ENCODE measurements at regions not wholly inside any gene's neighbourhood (a gene's known extent, or its start where the extent isn't known, plus 50 kb on each side); places are given as distances from the start of the nearest gene placed in this dataset.
"Not testable (repeated sequence)": the region's sequence is repeated elsewhere in the genome, so short reads cannot be mapped to it uniquely, and the experiment has no call there.

DNA sequence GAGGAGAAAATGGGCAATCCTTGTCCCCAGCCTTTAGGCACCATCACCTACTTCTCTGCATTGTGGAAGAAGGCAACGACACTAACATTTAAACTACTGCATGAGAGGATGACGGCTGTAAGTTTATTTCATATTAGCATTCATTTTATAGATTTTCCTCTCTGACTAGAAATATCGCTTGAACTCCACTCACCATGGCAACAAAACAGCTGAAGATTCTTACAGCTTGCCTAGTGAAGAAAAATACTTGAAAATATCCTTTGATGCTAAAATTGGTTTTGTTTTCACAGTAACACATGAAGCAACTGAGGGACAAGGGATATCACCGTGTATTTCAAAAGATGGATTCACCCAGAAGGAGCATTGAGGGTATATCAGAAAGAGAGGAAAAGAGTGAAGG, 284.3 kb downstream of the LIG4 start:
- no peak overlapping the region for H3K4me3 Mint-ChIP-seq
- intact Hi-C loops (cut with DNase I, micrococcal nuclease), result no loop called here

DNA sequence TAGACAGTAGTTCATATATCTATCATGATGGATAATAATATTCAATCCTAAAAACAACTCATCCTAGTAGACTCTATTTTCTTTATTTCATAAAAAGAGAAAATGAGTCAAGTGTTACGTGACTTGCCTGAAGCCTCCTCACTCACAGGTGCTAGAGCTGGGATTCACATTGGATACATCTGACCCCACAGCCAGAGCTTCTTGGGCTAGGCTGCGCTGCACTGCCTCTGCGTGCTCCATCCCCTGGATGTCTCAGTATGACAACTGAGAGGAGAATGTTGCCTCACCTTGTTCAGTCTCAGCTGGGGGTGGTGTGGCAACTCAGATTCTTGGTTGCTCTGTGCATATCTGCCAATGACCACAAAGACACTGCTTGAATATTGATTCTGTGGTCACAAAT, 286.6 kb downstream of the LIG4 start:
- DNase-seq (no peak), ATAC-seq (ENCODE audit: poor library complexity) (no peak)
- TF ChIP-seq, protein P1, sequence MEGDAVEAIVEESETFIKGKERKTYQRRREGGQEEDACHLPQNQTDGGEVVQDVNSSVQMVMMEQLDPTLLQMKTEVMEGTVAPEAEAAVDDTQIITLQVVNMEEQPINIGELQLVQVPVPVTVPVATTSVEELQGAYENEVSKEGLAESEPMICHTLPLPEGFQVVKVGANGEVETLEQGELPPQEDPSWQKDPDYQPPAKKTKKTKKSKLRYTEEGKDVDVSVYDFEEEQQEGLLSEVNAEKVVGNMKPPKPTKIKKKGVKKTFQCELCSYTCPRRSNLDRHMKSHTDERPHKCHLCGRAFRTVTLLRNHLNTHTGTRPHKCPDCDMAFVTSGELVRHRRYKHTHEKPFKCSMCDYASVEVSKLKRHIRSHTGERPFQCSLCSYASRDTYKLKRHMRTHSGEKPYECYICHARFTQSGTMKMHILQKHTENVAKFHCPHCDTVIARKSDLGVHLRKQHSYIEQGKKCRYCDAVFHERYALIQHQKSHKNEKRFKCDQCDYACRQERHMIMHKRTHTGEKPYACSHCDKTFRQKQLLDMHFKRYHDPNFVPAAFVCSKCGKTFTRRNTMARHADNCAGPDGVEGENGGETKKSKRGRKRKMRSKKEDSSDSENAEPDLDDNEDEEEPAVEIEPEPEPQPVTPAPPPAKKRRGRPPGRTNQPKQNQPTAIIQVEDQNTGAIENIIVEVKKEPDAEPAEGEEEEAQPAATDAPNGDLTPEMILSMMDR (IDR thresholded peaks at IDR 0.05), result no peak
- Mint-ChIP-seq H3K27ac (no peak overlapping the region), H3K36me3 (ENCODE audit: low read depth) (no peaks in the 10 kb centered on the region), H3K4me1 (ENCODE audit: low read depth) (no peaks in the 10 kb centered on the region), H3K27me3 (no peaks in the 10 kb centered on the region), H3K4me3 (no peak overlapping the region), H3K9me3 (peaks cover 4% of the 10 kb centered on the region)
- H3K27ac ChIP-seq (ENCODE audit: low read depth in 1 of 2, low read length in 2 of 2), result no peak overlapping the region
- H3K36me3 ChIP-seq (ENCODE audit: insufficient read depth, low read length), result no peaks in the 10 kb centered on the region
- POLR2A ChIA-PET, result no interaction called here
- CTCF ChIA-PET, result no interaction called here
- intact Hi-C loops (cut with DNase I, micrococcal nuclease), result no loop called here
- no peak overlapping the region for H3K4me3 ChIP-seq (ENCODE audit: low read length)
- peaks cover 0 to 3% of the 10 kb centered on the region in 2 experiments for H3K9me3 ChIP-seq (ENCODE audit: control insufficient read depth in 1 of 2, insufficient read depth in 1 of 2, low read length in 2 of 2)
- H3K27me3 ChIP-seq (ENCODE audit: control insufficient read depth in 1 of 2, insufficient read depth in 2 of 2, low read length in 2 of 2), result no peaks in the 10 kb centered on the region
- H3K4me1 ChIP-seq (ENCODE audit: insufficient read depth, low read length), result no peaks in the 10 kb centered on the region

More for the DNA sequence above, 284.3 kb downstream of the LIG4 start:
- peaks cover 0 to 3% of the 10 kb centered on the region in 2 experiments for H3K9me3 ChIP-seq (ENCODE audit: control insufficient read depth in 1 of 2, insufficient read depth in 1 of 2, low read length in 2 of 2)
- no peak for ATAC-seq (ENCODE audit: poor library complexity)
- H3K27me3 ChIP-seq (ENCODE audit: control insufficient read depth in 1 of 2, insufficient read depth in 2 of 2, low read length in 2 of 2), result no peaks in the 10 kb centered on the region
- no peaks in the 10 kb centered on the region for H3K4me1 Mint-ChIP-seq (ENCODE audit: low read depth)
- H3K4me3 ChIP-seq (ENCODE audit: low read length), result no peak overlapping the region
- peaks cover 6% of the 10 kb centered on the region for H3K9me3 Mint-ChIP-seq
- H3K4me1 ChIP-seq (ENCODE audit: insufficient read depth, low read length), result no peaks in the 10 kb centered on the region
- no peaks in the 10 kb centered on the region for H3K27me3 Mint-ChIP-seq
- H3K36me3 ChIP-seq (ENCODE audit: insufficient read depth, low read length), result no peaks in the 10 kb centered on the region
- DNase-seq, result no peak
- no peaks in the 10 kb centered on the region for H3K36me3 Mint-ChIP-seq (ENCODE audit: low read depth)
- ChIA-PET POLR2A (no interaction called here), CTCF (no interaction called here)
- H3K27ac Mint-ChIP-seq, result no peak overlapping the region
- no peak overlapping the region for H3K27ac ChIP-seq (ENCODE audit: low read depth in 1 of 2, low read length in 2 of 2)
- TF ChIP-seq, protein P1 (IDR thresholded peaks at IDR 0.05), result no peak

- Mint-ChIP-seq H3K4me3 (no peak overlapping the region), H3K27me3 (no peaks in the 10 kb centered on the region), H3K4me1 (ENCODE audit: low read depth) (no peaks in the 10 kb centered on the region), H3K27ac (no peak overlapping the region), H3K9me3 (peaks cover 2% of the 10 kb centered on the region), H3K36me3 (ENCODE audit: low read depth) (no peaks in the 10 kb centered on the region)
- H3K9me3 ChIP-seq (ENCODE audit: control insufficient read depth in 1 of 2, insufficient read depth in 1 of 2, low read length in 2 of 2), result peaks cover 0 to 3% of the 10 kb centered on the region in 2 experiments
- no peak overlapping the region for H3K4me3 ChIP-seq (ENCODE audit: low read length)
- no peaks in the 10 kb centered on the region for H3K27me3 ChIP-seq (ENCODE audit: control insufficient read depth in 1 of 2, insufficient read depth in 2 of 2, low read length in 2 of 2)
- no peak overlapping the region for H3K27ac ChIP-seq (ENCODE audit: low read depth in 1 of 2, low read length in 2 of 2)
- CTCF ChIA-PET, result no interaction called here
- H3K36me3 ChIP-seq (ENCODE audit: insufficient read depth, low read length), result no peaks in the 10 kb centered on the region
- no peaks in the 10 kb centered on the region for H3K4me1 ChIP-seq (ENCODE audit: insufficient read depth, low read length)
- DNase-seq (no peak), ATAC-seq (ENCODE audit: poor library complexity) (no peak)
- TF ChIP-seq, protein P1 (IDR thresholded peaks at IDR 0.05), result no peak
- intact Hi-C loops (cut with DNase I, micrococcal nuclease), result no loop called here
- POLR2A ChIA-PET, result no interaction called here
Measured at GRCh38 chr13:107927557-107927956, 287.8 kb downstream of the LIG4 start.

DNA sequence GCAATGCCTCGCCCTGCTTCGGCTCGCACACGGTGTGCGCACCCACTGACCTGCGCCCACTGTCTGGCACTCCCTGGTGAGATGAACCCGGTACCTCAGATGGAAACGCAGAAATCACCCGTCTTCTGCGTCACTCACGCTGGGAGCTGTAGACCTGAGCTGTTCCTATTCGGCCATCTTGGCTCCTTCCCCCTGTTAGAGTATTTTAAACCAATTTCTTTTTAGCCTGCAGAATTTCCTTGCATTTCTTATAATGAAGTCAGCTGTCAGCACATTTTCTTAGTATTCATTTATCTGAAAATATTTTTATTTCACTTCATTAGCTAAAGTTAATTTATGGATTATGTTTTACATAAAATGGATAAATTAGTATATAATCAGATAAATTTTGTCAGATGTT, 288.8 kb downstream of the LIG4 start:
- POLR2A ChIA-PET; H3K36me3 Mint-ChIP-seq (ENCODE audit: low read depth); H3K4me3 Mint-ChIP-seq; H3K27ac ChIP-seq (ENCODE audit: low read depth in 1 of 2, low read length in 2 of 2); intact Hi-C loops (cut with DNase I, micrococcal nuclease); H3K9me3 Mint-ChIP-seq; H3K36me3 ChIP-seq (ENCODE audit: insufficient read depth, low read length); H3K4me3 ChIP-seq (ENCODE audit: low read length); H3K9me3 ChIP-seq (ENCODE audit: control insufficient read depth in 1 of 2, insufficient read depth in 1 of 2, low read length in 2 of 2); H3K27me3 Mint-ChIP-seq; H3K27me3 ChIP-seq (ENCODE audit: control insufficient read depth in 1 of 2, insufficient read depth in 2 of 2, low read length in 2 of 2); ATAC-seq (ENCODE audit: poor library complexity); H3K27ac Mint-ChIP-seq; CTCF ChIA-PET; H3K4me1 Mint-ChIP-seq (ENCODE audit: low read depth); DNase-seq; H3K4me1 ChIP-seq (ENCODE audit: insufficient read depth, low read length): not testable (repeated sequence)

DNA sequence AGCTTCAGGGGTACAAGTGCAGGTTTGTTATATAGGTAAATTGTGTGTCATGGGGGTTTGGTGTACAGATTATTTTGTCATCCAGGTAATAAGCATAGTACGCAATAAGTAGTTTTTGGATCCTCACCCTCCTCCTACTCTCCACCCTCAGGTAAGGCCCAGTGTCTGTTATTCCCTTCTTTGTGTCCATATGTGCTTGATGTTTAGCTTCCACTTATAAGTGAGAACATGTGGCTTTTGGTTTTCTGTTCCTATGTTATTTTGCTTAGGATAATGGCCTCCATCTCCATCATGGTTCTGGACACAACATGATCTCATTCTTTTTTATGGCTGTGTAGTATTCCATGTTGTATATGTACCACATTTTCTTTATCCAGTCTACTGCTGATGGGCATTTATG, 298.4 kb downstream of the LIG4 start:
- H3K27me3 Mint-ChIP-seq; H3K4me1 Mint-ChIP-seq (ENCODE audit: low read depth); H3K4me3 ChIP-seq (ENCODE audit: low read length); ATAC-seq (ENCODE audit: poor library complexity); H3K4me1 ChIP-seq (ENCODE audit: insufficient read depth, low read length); H3K9me3 ChIP-seq (ENCODE audit: control insufficient read depth in 1 of 2, insufficient read depth in 1 of 2, low read length in 2 of 2); H3K36me3 ChIP-seq (ENCODE audit: insufficient read depth, low read length); CTCF ChIA-PET; H3K27ac ChIP-seq (ENCODE audit: low read depth in 1 of 2, low read length in 2 of 2); H3K4me3 Mint-ChIP-seq; H3K27ac Mint-ChIP-seq; H3K27me3 ChIP-seq (ENCODE audit: control insufficient read depth in 1 of 2, insufficient read depth in 2 of 2, low read length in 2 of 2); H3K36me3 Mint-ChIP-seq (ENCODE audit: low read depth); DNase-seq; intact Hi-C loops (cut with DNase I, micrococcal nuclease); POLR2A ChIA-PET: not testable (repeated sequence)
- peaks cover 12% of the 10 kb centered on the region for H3K9me3 Mint-ChIP-seq

Measured in CD4-positive, alpha-beta T cell (primary cell).